IgD-negative memory B cell (primary cell): ENCODE measurements at regions not wholly inside any gene's neighbourhood (a gene's known extent, or its start where the extent isn't known, plus 50 kb on each side); places are given as distances from the start of the nearest gene placed in this dataset.
"Not testable (repeated sequence)": the region's sequence is repeated elsewhere in the genome, so short reads cannot be mapped to it uniquely, and the experiment has no call there.

Experiments
- H3K27ac Mint-ChIP-seq, 3 donors: one replicate each; pipeline ENCODE4 v1.8.0; 2020 to 2022; ENCODE audit warnings: mild to moderate bottlenecking in 3 of 3, mixed read lengths in 3 of 3, moderate library complexity in 1 of 3
- H3K27me3 Mint-ChIP-seq: one replicate; pipeline ENCODE4 v1.8.0; 2021; ENCODE audit warnings: mixed read lengths
- H3K36me3 Mint-ChIP-seq: one replicate; pipeline ENCODE4 v1.8.0; 2020; ENCODE audit warnings: mild to moderate bottlenecking, mixed read lengths
- H3K4me1 Mint-ChIP-seq, 3 donors: one replicate each; pipeline ENCODE4 v1.8.0; 2020 to 2022; ENCODE audit warnings: mixed read lengths in 3 of 3, mild to moderate bottlenecking in 1 of 3
- H3K4me3 Mint-ChIP-seq, 4 donors: one replicate each; pipeline ENCODE4 v1.8.0; 2020 to 2022; ENCODE audit warnings: mild to moderate bottlenecking in 4 of 4, mixed read lengths in 4 of 4, moderate library complexity in 3 of 4
- H3K9me3 Mint-ChIP-seq, 3 donors: one replicate each; pipeline ENCODE4 v1.8.0; 2020 to 2021; ENCODE audit warnings: mixed read lengths in 3 of 3, mild to moderate bottlenecking in 1 of 3

DNA sequence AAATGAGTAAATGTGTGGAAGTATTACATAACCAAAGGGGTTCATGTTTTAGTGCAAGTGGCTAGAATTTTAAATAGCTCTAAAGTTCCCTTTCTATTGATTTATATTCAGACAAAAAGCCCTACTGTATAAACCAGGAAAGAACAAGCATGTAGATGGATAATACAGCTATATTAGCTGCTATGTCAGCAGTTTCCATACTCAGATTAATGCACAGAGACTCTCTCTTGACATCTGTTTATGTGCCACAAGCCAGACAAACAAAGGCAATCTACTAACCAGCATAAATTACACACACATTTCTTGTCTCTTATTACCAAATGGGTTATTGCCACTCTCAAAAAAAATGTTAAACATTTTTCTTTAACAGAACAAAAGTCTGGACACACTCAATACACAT is 760.1 kb upstream of the NECTIN3 start:
- Mint-ChIP-seq H3K4me1 (no peaks in the 10 kb centered on the region), H3K9me3 (no peaks in the 10 kb centered on the region), H3K36me3 (no peaks in the 10 kb centered on the region), H3K4me3 (no peak overlapping the region), H3K27ac (no peak overlapping the region), H3K27me3 (no peaks in the 10 kb centered on the region)

DNA sequence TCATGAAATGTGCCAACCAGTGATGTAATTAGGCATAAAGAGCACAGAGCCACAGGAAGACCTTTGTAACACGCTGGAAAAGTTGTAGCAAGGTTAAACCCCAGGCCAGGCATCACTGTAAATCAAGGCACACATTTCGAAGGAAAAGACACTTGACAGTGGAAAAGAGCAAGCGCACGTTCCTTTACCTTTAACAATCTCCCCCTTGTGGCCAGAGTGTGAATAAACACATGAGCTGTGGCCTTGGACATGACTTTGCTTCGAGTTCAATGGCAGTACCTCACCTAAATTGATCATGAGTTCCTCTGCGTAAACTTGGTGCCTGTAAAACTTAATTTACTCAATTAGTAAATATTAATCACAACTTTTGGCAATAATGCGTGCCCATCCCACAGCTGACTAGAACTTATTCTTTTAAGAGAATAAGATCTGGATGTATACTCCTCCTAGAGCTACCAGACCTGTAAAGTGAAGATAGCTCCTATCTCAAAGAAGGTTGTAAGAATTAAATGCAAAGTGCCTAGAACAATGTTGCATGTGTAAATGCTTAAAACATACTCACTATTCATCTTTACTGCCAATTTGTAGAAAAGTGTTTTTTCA is 757.0 kb upstream of the NECTIN3 start:
- Mint-ChIP-seq H3K27me3 (no peaks in the 10 kb centered on the region), H3K4me3 (no peak overlapping the region), H3K27ac (no peak overlapping the region), H3K36me3 (no peaks in the 10 kb centered on the region), H3K4me1 (no peaks in the 10 kb centered on the region), H3K9me3 (no peaks in the 10 kb centered on the region)

DNA sequence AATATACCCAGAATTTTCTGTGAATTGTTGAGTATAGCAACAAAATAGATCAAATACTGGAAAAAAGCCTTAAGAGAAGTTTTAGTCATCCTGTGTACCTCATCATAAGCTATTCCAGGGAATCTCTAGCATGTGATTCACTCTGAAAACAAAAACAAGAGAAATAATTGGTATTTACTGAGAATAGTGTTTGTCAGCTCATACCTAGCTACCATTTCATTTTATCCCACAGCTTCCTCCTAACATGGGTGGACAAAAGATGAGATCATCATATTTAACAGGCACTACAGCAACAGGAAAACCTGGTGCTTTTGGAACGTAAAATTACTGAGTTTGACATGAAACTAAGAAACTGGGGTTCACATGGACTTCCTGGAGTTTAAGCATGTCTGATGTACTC is 753.5 kb upstream of the NECTIN3 start:
- no peak overlapping the region for H3K4me3 Mint-ChIP-seq
- no peaks in the 10 kb centered on the region for H3K27me3 Mint-ChIP-seq
- no peaks in the 10 kb centered on the region for H3K4me1 Mint-ChIP-seq
- no peaks in the 10 kb centered on the region for H3K9me3 Mint-ChIP-seq
- H3K27ac Mint-ChIP-seq = no peak overlapping the region
- H3K36me3 Mint-ChIP-seq = no peaks in the 10 kb centered on the region

DNA sequence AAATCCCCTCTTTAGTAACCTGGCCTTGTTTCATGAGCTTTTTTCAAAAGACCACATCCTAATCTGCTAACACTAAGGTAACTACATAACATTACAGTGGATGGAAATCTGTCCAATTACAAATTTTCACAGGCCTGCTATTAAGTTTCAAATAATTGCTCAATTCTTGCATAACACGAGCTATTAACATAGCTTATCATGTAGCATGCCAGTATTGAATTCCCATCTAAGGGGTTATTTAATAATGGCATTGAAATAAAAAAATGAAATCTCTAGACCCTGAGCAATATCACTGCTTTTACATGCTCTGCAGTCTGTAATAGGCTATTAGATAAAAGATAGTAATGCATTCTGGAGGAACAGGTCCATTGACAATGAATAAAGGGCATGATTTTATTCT is 748.3 kb upstream of the NECTIN3 start:
- H3K36me3 Mint-ChIP-seq = no peaks in the 10 kb centered on the region

DNA sequence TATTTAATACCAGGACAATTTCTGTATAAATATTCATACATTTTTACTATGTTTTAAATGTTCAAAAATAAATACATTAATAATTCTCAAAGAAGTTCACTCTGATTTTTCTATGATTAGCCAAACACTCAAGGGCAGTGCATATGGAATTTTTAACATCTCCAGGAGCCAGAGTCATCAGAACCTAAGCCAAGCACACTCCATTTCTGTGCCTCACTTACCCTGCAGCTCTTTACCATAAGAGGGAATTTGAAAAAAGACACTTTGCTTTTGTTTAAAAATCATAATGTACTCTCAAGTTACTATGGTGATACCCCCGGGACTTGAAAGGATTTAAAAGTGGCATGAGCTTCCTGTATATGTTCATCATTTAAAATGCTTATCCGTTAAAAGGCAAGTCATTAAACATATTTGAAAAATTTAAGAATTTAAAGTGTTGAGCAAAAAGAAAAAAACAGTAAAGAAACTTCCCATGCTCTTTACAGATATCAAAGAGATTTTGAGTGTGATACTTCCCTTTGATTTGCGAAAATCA is 747.4 kb upstream of the NECTIN3 start:
- H3K4me3 Mint-ChIP-seq = no peak overlapping the region
- no peaks in the 10 kb centered on the region for H3K9me3 Mint-ChIP-seq

More for the DNA sequence above, 748.3 kb upstream of the NECTIN3 start:
- Mint-ChIP-seq H3K4me1 (no peaks in the 10 kb centered on the region), H3K4me3 (no peak overlapping the region), H3K27ac (no peak overlapping the region), H3K9me3 (no peaks in the 10 kb centered on the region), H3K27me3 (no peaks in the 10 kb centered on the region)

DNA sequence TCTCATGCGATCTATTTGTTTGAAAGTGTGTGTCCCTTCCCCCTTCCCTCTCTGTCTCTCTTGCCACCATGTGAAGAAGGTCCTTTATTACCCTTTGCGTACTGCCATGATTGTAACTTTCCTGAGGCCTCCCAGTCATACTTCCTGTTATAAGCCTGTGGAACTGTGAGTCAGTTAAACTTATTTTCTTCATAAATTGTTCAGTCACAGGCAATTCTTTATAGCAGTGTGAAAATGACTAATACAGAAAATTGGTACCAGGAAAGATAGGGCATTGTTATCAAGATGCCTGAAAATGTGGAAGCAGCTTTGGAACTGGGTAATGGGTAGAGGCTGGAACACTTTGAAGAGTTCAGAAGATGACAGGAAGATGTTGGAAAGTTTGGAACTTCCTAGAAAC is 743.7 kb upstream of the NECTIN3 start:
- Mint-ChIP-seq H3K4me1 (no peaks in the 10 kb centered on the region), H3K27ac (no peak overlapping the region), H3K36me3 (no peaks in the 10 kb centered on the region), H3K9me3 (peaks cover under 1 to 5% (median 1%) of the 10 kb centered on the region in 3 donors), H3K4me3 (no peak overlapping the region), H3K27me3 (no peaks in the 10 kb centered on the region)

More for the DNA sequence above, 747.4 kb upstream of the NECTIN3 start:
- no peak overlapping the region for H3K27ac Mint-ChIP-seq
- H3K4me1 Mint-ChIP-seq = no peaks in the 10 kb centered on the region
- no peaks in the 10 kb centered on the region for H3K27me3 Mint-ChIP-seq
- no peaks in the 10 kb centered on the region for H3K36me3 Mint-ChIP-seq

DNA sequence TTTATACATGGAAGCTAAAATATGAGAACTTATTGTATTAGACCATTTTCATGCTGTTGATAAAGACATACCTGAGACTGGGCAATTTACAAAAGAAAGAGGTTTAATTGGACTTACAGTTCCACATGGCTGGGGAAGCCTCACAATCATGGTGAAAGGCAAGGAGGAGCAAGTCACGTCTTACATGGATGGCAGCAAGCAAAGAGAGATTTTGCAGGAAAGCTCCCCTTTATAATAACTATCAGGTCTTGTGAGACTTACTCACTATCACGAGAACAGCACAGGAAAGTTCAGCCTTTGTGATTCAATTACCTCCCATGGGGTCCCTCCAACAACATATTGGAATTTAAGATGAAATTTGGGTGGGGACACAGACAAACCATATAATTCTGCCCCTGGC is 740.1 kb upstream of the NECTIN3 start:
- H3K4me3 Mint-ChIP-seq, H3K27me3 Mint-ChIP-seq, H3K4me1 Mint-ChIP-seq, H3K27ac Mint-ChIP-seq, H3K36me3 Mint-ChIP-seq: not testable (repeated sequence)
- peaks cover 4 to 10% (median 6%) of the 10 kb centered on the region in 3 donors for H3K9me3 Mint-ChIP-seq

DNA sequence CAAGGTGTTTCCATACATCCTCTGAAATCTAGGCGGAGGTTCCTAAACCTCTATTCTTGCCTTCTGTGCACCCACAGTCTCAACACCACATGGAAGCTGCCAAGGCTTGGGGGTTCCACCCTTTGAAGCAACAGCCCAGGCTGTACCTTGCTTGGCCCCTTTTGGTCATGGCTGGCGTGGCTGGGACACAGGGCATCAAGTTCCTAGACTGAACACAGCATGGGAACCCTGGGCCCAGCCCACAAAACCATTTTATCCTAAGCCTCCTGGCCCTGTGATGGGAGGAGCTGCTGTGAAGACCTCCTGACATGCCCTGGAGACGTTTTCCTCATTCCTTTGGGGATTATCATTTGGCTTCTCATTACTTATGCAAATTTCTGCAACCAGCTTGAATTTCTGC is 739.0 kb upstream of the NECTIN3 start:
- H3K36me3 Mint-ChIP-seq = peaks cover 2% of the 10 kb centered on the region
- no peak overlapping the region for H3K27ac Mint-ChIP-seq
- peaks cover 6 to 12% (median 9%) of the 10 kb centered on the region in 3 donors for H3K9me3 Mint-ChIP-seq
- H3K27me3 Mint-ChIP-seq = no peaks in the 10 kb centered on the region
- H3K4me1 Mint-ChIP-seq = no peaks in the 10 kb centered on the region
- H3K4me3 Mint-ChIP-seq = no peak overlapping the region

DNA sequence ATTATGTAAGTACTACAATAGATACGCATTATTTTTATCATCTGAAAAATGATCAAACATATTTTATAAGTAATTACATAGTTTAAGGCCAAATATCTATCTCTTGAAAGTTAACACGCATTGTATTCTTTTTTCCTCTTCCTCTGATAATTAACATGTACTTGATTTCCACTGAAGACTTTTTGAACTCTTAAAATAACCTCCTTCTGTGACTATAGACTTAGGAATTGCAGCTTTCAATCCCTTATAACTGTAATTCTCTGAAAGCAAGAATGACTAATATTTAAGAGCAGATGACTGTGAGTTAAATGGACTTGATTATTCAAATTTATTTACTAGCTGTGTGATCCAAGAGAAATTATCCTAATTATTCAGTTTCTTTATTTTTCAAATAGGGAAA is 730.6 kb upstream of the NECTIN3 start:
- H3K27ac Mint-ChIP-seq = no peak overlapping the region
- H3K36me3 Mint-ChIP-seq = no peaks in the 10 kb centered on the region
- no peak overlapping the region for H3K4me3 Mint-ChIP-seq
- peaks cover 0 to 1% (median 0%) of the 10 kb centered on the region in 3 donors for H3K4me1 Mint-ChIP-seq
- H3K27me3 Mint-ChIP-seq = no peaks in the 10 kb centered on the region
- H3K9me3 Mint-ChIP-seq = peaks cover 4 to 7% (median 4%) of the 10 kb centered on the region in 3 donors

DNA sequence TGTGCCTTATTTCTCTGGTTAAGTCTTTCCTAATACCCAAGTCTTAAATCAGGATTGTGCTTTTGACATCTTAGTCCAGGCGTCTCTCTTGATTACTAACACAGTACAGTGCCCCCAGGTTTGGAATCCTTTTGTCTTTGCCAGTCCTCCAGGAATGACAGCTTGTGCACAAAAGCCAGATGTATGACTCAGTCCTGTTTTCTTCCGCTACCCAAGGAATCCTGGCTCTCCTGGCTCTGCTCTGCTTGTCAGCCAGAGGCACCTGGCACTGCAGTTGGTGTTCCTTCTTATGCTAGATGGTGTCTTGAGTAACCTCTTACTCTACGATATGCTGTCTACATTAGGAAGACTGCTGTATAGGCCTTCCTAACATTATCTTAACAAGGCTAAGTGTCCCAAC is 728.2 kb upstream of the NECTIN3 start:
- Mint-ChIP-seq H3K36me3 (no peaks in the 10 kb centered on the region), H3K9me3 (peaks cover 0 to 2% (median 0%) of the 10 kb centered on the region in 3 donors), H3K27ac (no peak overlapping the region), H3K4me3 (no peak overlapping the region), H3K27me3 (no peaks in the 10 kb centered on the region), H3K4me1 (peaks cover 0 to 1% (median 0%) of the 10 kb centered on the region in 3 donors)

DNA sequence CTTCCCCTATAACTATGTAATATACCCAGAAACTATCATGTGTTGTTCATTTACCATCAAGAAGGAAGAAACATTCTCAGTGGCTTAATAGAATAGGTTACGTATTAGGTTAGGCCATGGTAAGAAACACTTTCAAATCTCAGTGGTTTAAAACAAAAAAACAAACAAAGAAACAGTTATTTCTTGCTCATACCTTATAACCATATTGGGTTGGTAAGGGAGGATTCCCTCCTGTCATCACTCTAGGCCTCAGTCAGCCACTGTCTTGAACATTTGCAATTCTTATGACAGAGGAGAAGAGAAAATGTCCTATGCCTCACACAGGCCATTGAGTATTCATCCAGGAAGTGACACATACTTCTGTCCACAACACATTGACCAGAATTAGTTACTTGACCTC is 727.7 kb upstream of the NECTIN3 start:
- H3K9me3 Mint-ChIP-seq = peaks cover 0 to 2% (median 0%) of the 10 kb centered on the region in 3 donors
- no peak overlapping the region for H3K4me3 Mint-ChIP-seq
- no peaks in the 10 kb centered on the region for H3K4me1 Mint-ChIP-seq
- H3K27ac Mint-ChIP-seq = no peak overlapping the region
- H3K36me3 Mint-ChIP-seq = no peaks in the 10 kb centered on the region
- no peaks in the 10 kb centered on the region for H3K27me3 Mint-ChIP-seq

DNA sequence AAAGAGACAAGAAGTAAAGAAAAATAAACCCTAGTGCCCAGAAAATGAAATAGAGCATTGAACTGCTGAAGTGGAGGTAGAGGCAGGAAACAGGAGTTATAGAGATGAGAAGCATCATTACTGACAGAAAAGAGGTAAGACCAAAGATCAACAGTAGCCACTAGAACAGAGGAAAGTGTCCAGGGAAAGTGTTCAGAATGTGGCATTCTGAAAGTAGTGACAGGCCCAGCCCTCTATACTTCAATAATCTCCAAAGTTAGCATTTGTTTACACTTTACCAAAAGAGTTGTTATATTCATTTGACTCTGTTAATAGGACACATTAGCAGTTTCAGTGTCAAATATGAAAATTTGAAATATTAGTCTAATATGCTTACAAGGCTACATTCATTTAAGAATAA is 727.1 kb upstream of the NECTIN3 start:
- Mint-ChIP-seq H3K36me3 (no peaks in the 10 kb centered on the region), H3K27ac (no peak overlapping the region)

DNA sequence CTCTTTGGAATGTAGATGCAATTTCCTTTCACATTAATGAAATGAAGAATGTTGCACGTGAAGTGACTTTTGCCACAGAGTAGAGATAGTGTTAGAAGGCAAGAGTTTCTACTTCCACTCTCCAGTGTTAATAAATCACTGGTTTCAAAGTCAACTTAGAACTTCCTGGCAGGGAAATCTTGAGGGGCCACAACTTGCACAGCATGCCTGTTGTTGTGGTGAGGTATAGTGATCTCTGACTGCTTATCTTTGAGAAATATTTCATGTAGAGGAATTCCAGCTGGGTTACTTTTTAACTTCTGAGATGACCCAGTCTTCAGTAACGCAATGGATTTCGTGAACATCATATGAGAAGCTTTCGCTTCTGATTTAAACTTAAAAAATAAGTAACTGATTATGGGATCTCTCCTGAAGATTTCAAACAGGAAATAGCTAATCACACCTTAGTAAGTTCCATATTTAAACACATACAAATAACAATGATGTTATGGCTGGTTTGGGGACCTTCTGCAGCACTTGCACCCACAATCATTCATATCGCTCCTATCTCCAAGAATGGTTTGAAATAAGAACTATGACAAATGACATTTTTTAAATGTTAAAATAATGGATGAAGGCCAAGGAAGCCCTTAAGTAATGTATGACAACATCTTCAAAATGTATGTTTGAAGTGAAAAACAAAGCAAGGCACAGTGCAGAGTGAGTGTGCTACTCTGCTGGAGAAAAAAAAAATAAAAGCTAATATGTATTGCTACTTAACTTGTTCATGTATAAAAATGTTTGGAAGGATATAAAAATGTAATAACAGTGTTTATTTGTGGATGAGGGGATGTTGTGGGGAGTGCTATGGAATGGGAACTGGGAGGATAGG is 726.5 kb upstream of the NECTIN3 start:
- no peak overlapping the region for H3K4me3 Mint-ChIP-seq
- H3K27ac Mint-ChIP-seq = no peak overlapping the region
- H3K9me3 Mint-ChIP-seq = peaks cover 0 to 2% (median 0%) of the 10 kb centered on the region in 3 donors
- no peaks in the 10 kb centered on the region for H3K4me1 Mint-ChIP-seq
- no peaks in the 10 kb centered on the region for H3K36me3 Mint-ChIP-seq
- H3K27me3 Mint-ChIP-seq = no peaks in the 10 kb centered on the region

More for the DNA sequence above, 727.1 kb upstream of the NECTIN3 start:
- H3K4me3 Mint-ChIP-seq = no peak overlapping the region
- H3K4me1 Mint-ChIP-seq = no peaks in the 10 kb centered on the region
- H3K27me3 Mint-ChIP-seq = no peaks in the 10 kb centered on the region
- peaks cover 0 to 2% (median 0%) of the 10 kb centered on the region in 3 donors for H3K9me3 Mint-ChIP-seq

DNA sequence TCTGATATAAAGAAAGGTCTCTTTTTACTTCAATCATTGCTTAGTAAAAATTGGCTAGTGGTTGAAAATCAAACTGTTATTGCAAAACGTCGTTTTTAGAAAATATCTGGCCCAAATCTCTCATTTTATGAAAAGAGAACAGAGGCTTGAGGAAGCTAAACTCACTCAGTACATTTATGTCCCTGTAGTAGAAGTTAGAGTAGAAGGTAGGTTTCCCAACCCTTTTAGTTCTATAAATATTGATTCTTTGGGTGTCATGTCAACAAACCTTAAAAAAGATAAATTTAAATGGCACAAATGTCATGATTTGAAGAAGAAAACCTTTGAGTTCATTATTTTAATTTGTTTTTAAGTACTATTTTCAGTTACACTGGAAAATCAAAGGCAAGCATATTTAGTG is 722.3 kb upstream of the NECTIN3 start:
- no peak overlapping the region for H3K27ac Mint-ChIP-seq
- H3K9me3 Mint-ChIP-seq = no peaks in the 10 kb centered on the region
- H3K4me1 Mint-ChIP-seq = no peaks in the 10 kb centered on the region
- no peak overlapping the region for H3K4me3 Mint-ChIP-seq
- no peaks in the 10 kb centered on the region for H3K27me3 Mint-ChIP-seq
- no peaks in the 10 kb centered on the region for H3K36me3 Mint-ChIP-seq

DNA sequence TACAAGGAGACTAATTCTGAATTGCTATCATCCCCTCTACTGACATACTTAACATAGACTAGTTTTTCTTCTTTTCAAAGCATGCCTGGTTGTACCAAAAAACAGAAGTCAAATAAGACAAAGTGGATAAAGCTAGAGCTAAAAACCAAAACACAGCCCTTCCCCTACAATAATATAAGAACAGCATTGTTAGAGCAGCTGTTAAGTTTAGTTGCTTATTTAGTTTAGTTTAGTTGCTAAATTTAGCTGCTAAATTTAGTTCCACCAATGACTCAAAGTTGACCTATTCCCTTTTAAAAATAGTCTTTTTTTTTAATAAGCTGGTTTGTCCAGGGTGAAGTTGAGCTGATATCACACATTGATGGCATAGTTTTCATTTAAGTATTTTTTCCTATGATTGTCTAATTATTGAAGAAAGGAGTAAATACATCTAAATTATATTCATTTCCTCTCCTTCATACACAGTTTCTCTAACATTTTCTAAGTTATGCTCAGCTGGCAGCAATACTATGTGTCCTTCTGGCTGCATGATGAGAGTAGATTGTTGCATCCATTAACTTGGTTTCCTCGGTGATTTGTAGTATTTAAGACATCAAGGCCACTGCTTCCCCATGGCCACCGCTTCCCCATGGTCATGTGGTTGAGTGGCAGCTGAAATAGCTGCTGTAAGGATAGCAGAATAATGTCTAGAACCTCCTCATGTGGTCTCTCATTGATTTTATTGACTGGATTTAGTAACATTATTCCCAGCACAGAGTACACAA is 718.6 kb upstream of the NECTIN3 start:
- Mint-ChIP-seq H3K27ac (no peak overlapping the region), H3K4me3 (no peak overlapping the region), H3K9me3 (peaks cover 2 to 9% (median 7%) of the 10 kb centered on the region in 3 donors), H3K36me3 (peaks cover 2% of the 10 kb centered on the region), H3K27me3 (no peaks in the 10 kb centered on the region), H3K4me1 (no peaks in the 10 kb centered on the region)
